ENCODE measurements at regions not wholly inside any gene's neighbourhood (a gene's known extent, or its start where the extent isn't known, plus 50 kb on each side); places are given as distances from the start of the nearest gene placed in this dataset.

- Histone ChIP-seq H3K4me3 (no peak overlapping the region), H3K27ac (no peak overlapping the region), H3K4me1 (no peaks in the 10 kb centered on the region), H3K36me3 (no peaks in the 10 kb centered on the region), H3K9me3 (no peaks in the 10 kb centered on the region), H3K27me3 (no peaks in the 10 kb centered on the region)
- TF ChIP-seq POLR2A (IDR thresholded peaks at IDR 0.05): no peak
- peak in 2 of 6 experiments; percentile 3 to 25 for TF ChIP-seq CTCF (IDR thresholded peaks at IDR 0.05)
- DNase-seq: no peak
Measured at GRCh38 chr3:468172-468571, 271.6 kb downstream of the CHL1 start.

GRCh38 chr3:473033-473800 lies 276.7 kb downstream of the CHL1 start:
- Histone ChIP-seq H3K9me3 (no peaks in the 10 kb centered on the region), H3K4me3 (no peak overlapping the region), H3K27me3 (no peaks in the 10 kb centered on the region), H3K4me1 (no peaks in the 10 kb centered on the region), H3K27ac (no peak overlapping the region), H3K36me3 (no peaks in the 10 kb centered on the region)
- DNase-seq: no peak
- TF ChIP-seq CTCF (IDR thresholded peaks at IDR 0.05) (no peak), POLR2A (IDR thresholded peaks at IDR 0.05) (no peak)

GRCh38 chr3:474828-475227 lies 278.3 kb downstream of the CHL1 start:
- no peak for DNase-seq
- H3K9me3 ChIP-seq: no peaks in the 10 kb centered on the region
- no peak overlapping the region for H3K4me3 ChIP-seq
- no peak overlapping the region for H3K27ac ChIP-seq
- H3K36me3 ChIP-seq: no peaks in the 10 kb centered on the region
- no peaks in the 10 kb centered on the region for H3K4me1 ChIP-seq
- no peaks in the 10 kb centered on the region for H3K27me3 ChIP-seq
- TF ChIP-seq CTCF (IDR thresholded peaks at IDR 0.05): no peak
- no peak for TF ChIP-seq POLR2A (IDR thresholded peaks at IDR 0.05)

- H3K36me3 ChIP-seq: no peaks in the 10 kb centered on the region
- no peak overlapping the region for H3K4me3 ChIP-seq
- H3K27me3 ChIP-seq: no peaks in the 10 kb centered on the region
- TF ChIP-seq CTCF (IDR thresholded peaks at IDR 0.05) (no peak), POLR2A (IDR thresholded peaks at IDR 0.05) (no peak)
- H3K9me3 ChIP-seq: no peaks in the 10 kb centered on the region
- no peak overlapping the region for H3K27ac ChIP-seq
- no peaks in the 10 kb centered on the region for H3K4me1 ChIP-seq
- no peak for DNase-seq
Measured at GRCh38 chr3:480070-480469, 283.5 kb downstream of the CHL1 start.

GRCh38 chr3:481111-481510 lies 284.5 kb downstream of the CHL1 start:
- H3K27ac ChIP-seq: no peak overlapping the region
- no peak for DNase-seq
- H3K4me1 ChIP-seq: no peaks in the 10 kb centered on the region
- no peak for TF ChIP-seq POLR2A (IDR thresholded peaks at IDR 0.05)
- no peaks in the 10 kb centered on the region for H3K9me3 ChIP-seq
- H3K27me3 ChIP-seq: no peaks in the 10 kb centered on the region
- no peaks in the 10 kb centered on the region for H3K36me3 ChIP-seq
- no peak overlapping the region for H3K4me3 ChIP-seq

GRCh38 chr3:481680-482079 lies 285.1 kb downstream of the CHL1 start:
- Histone ChIP-seq H3K9me3 (no peaks in the 10 kb centered on the region), H3K27ac (no peak overlapping the region), H3K4me3 (no peak overlapping the region), H3K4me1 (no peaks in the 10 kb centered on the region), H3K27me3 (no peaks in the 10 kb centered on the region), H3K36me3 (no peaks in the 10 kb centered on the region)
- TF ChIP-seq POLR2A (IDR thresholded peaks at IDR 0.05) (no peak), CTCF (IDR thresholded peaks at IDR 0.05) (no peak)
- DNase-seq: no peak
